ENCODE measurements at regions not wholly inside any gene's neighbourhood (a gene's known extent, or its start where the extent isn't known, plus 50 kb on each side); places are given as distances from the start of the nearest gene placed in this dataset.

- no peak for TF ChIP-seq EP300 (IDR thresholded peaks at IDR 0.05; ENCODE audit: borderline replicate concordance in 1 of 2, low read depth in 1 of 2, low read length in 1 of 2)
- no peak for TF ChIP-seq SMC3 (IDR thresholded peaks at IDR 0.05; ENCODE audit: low read depth, low read length)
- no peak for TF ChIP-seq REST (IDR thresholded peaks at IDR 0.05; ENCODE audit: low read depth, low read length)
- no peak for TF ChIP-seq JUND (IDR thresholded peaks at IDR 0.05)
- TF ChIP-seq ELF1 (IDR thresholded peaks at IDR 0.05): no peak
- TF ChIP-seq CTCF (IDR thresholded peaks at IDR 0.05): no peak
- no peak for TF ChIP-seq RXRA (IDR thresholded peaks at IDR 0.05; ENCODE audit: borderline replicate concordance, low read depth)
- no peak for TF ChIP-seq RFX5 (IDR thresholded peaks at IDR 0.05; ENCODE audit: low read length)
- TF ChIP-seq ZBTB33 (IDR thresholded peaks at IDR 0.05; ENCODE audit: borderline replicate concordance, low read depth): no peak
- TF ChIP-seq USF2 (IDR thresholded peaks at IDR 0.05; ENCODE audit: borderline replicate concordance, low read depth, low read length): no peak
These were observed 74.6 kb downstream of the TENT5C start for GRCh38 chr1:117680316-117681002.

Measured in SK-N-SH (cell line).